Gastrocnemius medialis (tissue), 4 donors: ENCODE measurements at regions not wholly inside any gene's neighbourhood (a gene's known extent, or its start where the extent isn't known, plus 50 kb on each side); places are given as distances from the start of the nearest gene placed in this dataset.

Experiments used
- CTCF ChIP-seq, 5 experiments: fragments of 450-650 bp in 3 of 5; fragments of 200-600 bp in 2 of 5; sonication (generic) in 2 of 5; IDR thresholded peaks in 4 of 5; conservative IDR thresholded peaks in 1 of 5; 1 replicate in 4 of 5; 2 replicates in 1 of 5; pipeline ENCODE4 v1.5.1; 2016 to 2019; ENCODE audit warnings: antibody characterized with exemption in 5 of 5, mild to moderate bottlenecking in 3 of 5, moderate library complexity in 3 of 5
- POLR2A ChIP-seq, 2 donors: fragments of 450-650 bp; IDR thresholded peaks; one replicate each; pipeline ENCODE4 v1.6.1; 2017; ENCODE audit warnings: antibody characterized with exemption in 2 of 2, mild to moderate bottlenecking in 2 of 2, moderate library complexity in 2 of 2

- no peak for TF ChIP-seq CTCF (IDR thresholded peaks at IDR 0.05 in 4 of 5, conservative IDR thresholded peaks at IDR 0.05 in 1 of 5)
- TF ChIP-seq POLR2A (IDR thresholded peaks at IDR 0.05) = no peak
These were observed 156.0 kb upstream of the SALL1 start for GRCh38 chr16:51306886-51307595.
